MM.1S (cell line): ENCODE measurements at regions not wholly inside any gene's neighbourhood (a gene's known extent, or its start where the extent isn't known, plus 50 kb on each side); places are given as distances from the start of the nearest gene placed in this dataset.

ENCODE experiments used
- CTCF ChIP-seq: fragments of 300-600 bp; sonication (generic); IDR thresholded peaks from 2 replicates; pipeline ENCODE4 v1.5.1; 2016; ENCODE audit warnings: antibody characterized with exemption, low read length, mixed read lengths
- EZH2phosphoT487 ChIP-seq: fragments of 300-600 bp; sonication (generic); IDR thresholded peaks from 2 replicates; pipeline ENCODE4 v1.6.1; 2018; ENCODE audit warnings: antibody characterized with exemption, low read length

- no peak for TF ChIP-seq CTCF
- TF ChIP-seq EZH2phosphoT487: no peak
These were observed 139.1 kb downstream of the FBLN2 start for GRCh38 chr3:13688034-13688433.
